ENCODE measurements at regions not wholly inside any gene's neighbourhood (a gene's known extent, or its start where the extent isn't known, plus 50 kb on each side); places are given as distances from the start of the nearest gene placed in this dataset.

DNA sequence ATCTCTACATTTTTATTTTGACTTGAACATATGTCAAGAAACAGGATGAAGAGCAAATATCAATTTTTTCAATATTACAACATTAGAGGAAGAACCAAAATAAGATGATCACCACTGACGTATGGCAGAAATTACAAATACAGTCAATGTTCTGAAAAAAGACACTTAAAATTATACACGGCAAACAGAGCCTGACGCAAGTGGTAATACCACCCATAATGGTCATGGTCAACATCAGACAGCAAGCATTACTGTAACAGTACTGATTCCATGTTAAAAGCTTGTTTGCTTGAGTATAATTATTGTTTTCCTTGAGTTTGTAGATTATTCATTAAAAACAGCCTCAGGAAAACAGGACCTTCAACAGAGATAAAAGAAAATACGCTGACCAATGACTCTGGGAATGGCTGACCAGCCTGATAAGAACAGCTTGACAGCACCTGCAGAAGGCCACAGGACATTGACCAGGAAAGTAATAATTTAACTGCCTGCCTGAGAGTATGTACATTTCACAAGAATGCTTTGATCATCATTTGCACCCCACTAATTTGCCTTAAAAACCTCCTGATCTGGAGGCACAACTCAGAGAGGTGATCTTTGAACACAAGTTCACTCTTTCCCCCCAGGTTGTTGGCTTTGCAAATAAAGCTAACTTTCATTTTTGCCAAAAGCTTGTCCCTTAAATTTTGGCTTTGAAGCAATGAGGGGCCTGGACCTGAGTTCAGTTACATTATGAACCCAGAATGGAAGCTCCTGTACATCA lies 187.3 kb downstream of the IPO8 start:
- no peak for TF ChIP-seq RCOR1 (IDR thresholded peaks at IDR 0.05; ENCODE audit: insufficient replicate concordance, low read length)
- TF ChIP-seq POLR2A (IDR thresholded peaks at IDR 0.05; ENCODE audit: low read depth, low read length): no peak
- TF ChIP-seq, protein P1, sequence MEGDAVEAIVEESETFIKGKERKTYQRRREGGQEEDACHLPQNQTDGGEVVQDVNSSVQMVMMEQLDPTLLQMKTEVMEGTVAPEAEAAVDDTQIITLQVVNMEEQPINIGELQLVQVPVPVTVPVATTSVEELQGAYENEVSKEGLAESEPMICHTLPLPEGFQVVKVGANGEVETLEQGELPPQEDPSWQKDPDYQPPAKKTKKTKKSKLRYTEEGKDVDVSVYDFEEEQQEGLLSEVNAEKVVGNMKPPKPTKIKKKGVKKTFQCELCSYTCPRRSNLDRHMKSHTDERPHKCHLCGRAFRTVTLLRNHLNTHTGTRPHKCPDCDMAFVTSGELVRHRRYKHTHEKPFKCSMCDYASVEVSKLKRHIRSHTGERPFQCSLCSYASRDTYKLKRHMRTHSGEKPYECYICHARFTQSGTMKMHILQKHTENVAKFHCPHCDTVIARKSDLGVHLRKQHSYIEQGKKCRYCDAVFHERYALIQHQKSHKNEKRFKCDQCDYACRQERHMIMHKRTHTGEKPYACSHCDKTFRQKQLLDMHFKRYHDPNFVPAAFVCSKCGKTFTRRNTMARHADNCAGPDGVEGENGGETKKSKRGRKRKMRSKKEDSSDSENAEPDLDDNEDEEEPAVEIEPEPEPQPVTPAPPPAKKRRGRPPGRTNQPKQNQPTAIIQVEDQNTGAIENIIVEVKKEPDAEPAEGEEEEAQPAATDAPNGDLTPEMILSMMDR (conservative IDR thresholded peaks at IDR 0.05; ENCODE audit: low read depth, low read length): no peak
- no peak for TF ChIP-seq MAFK (IDR thresholded peaks at IDR 0.05; ENCODE audit: low read depth, low read length)
- no peak for TF ChIP-seq RAD21 (IDR thresholded peaks at IDR 0.05; ENCODE audit: low read length)
- TF ChIP-seq CEBPB (IDR thresholded peaks at IDR 0.05; ENCODE audit: low read depth, low read length): no peak
- TF ChIP-seq MAZ (IDR thresholded peaks at IDR 0.05; ENCODE audit: borderline replicate concordance, low read depth, low read length): no peak
- TF ChIP-seq BHLHE40 (IDR thresholded peaks at IDR 0.05; ENCODE audit: low read depth, low read length): no peak
- no peak for TF ChIP-seq NFE2L2 (IDR thresholded peaks at IDR 0.05; ENCODE audit: low read depth, low read length)
- TF ChIP-seq, protein P2, sequence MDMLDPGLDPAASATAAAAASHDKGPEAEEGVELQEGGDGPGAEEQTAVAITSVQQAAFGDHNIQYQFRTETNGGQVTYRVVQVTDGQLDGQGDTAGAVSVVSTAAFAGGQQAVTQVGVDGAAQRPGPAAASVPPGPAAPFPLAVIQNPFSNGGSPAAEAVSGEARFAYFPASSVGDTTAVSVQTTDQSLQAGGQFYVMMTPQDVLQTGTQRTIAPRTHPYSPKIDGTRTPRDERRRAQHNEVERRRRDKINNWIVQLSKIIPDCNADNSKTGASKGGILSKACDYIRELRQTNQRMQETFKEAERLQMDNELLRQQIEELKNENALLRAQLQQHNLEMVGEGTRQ (IDR thresholded peaks at IDR 0.05; ENCODE audit: low read depth, low read length): no peak
- TF ChIP-seq RFX5 (IDR thresholded peaks at IDR 0.05; ENCODE audit: low read depth, low read length): no peak
